HCT116 (cell line): ENCODE measurements at regions not wholly inside any gene's neighbourhood (a gene's known extent, or its start where the extent isn't known, plus 50 kb on each side); places are given as distances from the start of the nearest gene placed in this dataset.

ENCODE experiments used
- CTCF ChIP-seq, 3 experiments: fragments of 200-600 bp in 1 of 3; sonication (generic) in 1 of 3; IDR thresholded peaks in 2 of 3; conservative IDR thresholded peaks in 1 of 3; 2 replicates each; pipeline ENCODE4 v1.5.1; 2012 to 2017; ENCODE audit warnings: low read depth in 2 of 3, low read length in 2 of 3, antibody characterized with exemption in 1 of 3, borderline replicate concordance in 1 of 3, control low read depth in 1 of 3, mild to moderate bottlenecking in 1 of 3, mixed read lengths in 1 of 3, mixed run types in 1 of 3, moderate library complexity in 1 of 3; ENCODE audit not compliant: insufficient read depth in 1 of 3
- EZH2 ChIP-seq: fragments of 200-600 bp; sonication (generic); IDR thresholded peaks from 2 replicates; pipeline ENCODE4 v1.6.1; 2017; ENCODE audit warnings: antibody characterized with exemption, mixed run types
- EZH2phosphoT487 ChIP-seq: fragments of 200-600 bp; IDR thresholded peaks from 2 replicates; pipeline ENCODE4 v1.6.1; 2018; ENCODE audit warnings: antibody characterized with exemption, borderline replicate concordance
- POLR2AphosphoS5 ChIP-seq: IDR thresholded peaks from 2 replicates; pipeline ENCODE4 v1.6.1; 2011; ENCODE audit warnings: mild to moderate bottlenecking, low read depth, low read length, moderate library complexity

DNA sequence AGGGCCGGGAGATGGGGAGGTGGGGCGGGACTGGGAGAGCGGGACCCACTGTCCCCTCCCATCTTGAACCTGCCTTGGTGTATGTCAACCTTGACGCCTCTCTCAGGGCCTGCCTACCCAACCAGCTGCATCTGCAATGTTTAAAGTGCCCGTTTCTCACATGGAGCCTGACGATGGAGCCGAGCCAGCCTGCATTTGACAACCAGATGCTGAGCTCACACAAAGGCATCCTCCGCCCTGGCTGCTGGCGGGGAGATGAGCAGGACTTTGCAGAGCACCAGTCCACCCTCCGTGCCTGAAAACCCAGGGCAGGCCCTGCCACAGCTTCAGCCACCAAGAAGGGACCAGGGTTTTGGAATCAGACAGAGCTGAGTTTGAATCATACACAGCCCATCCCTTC is 141.1 kb upstream of the SMIM23 start:
- TF ChIP-seq EZH2phosphoT487 (no peak), CTCF (IDR thresholded peaks at IDR 0.05 in 2 of 3, conservative IDR thresholded peaks at IDR 0.05 in 1 of 3; ENCODE audit: borderline replicate concordance in 1 of 3, insufficient read depth in 1 of 3, low read depth in 2 of 3, low read length in 2 of 3) (no peak), POLR2AphosphoS5 (no peak), EZH2 (no peak)
